SW 1271 (cell line): ENCODE measurements at regions not wholly inside any gene's neighbourhood (a gene's known extent, or its start where the extent isn't known, plus 50 kb on each side); places are given as distances from the start of the nearest gene placed in this dataset.

Experiments
- DNase-seq, 2 experiments: peaks; one replicate each; lab custom pipeline; 2025; lab: John Stamatoyannopoulos, UW

GRCh38 chr16:65547772-65548446 lies 426.0 kb upstream of the CDH11 start:
- no peak for DNase-seq

GRCh38 chr16:65546353-65546791 lies 424.5 kb upstream of the CDH11 start:
- DNase-seq, result no peak

DNA sequence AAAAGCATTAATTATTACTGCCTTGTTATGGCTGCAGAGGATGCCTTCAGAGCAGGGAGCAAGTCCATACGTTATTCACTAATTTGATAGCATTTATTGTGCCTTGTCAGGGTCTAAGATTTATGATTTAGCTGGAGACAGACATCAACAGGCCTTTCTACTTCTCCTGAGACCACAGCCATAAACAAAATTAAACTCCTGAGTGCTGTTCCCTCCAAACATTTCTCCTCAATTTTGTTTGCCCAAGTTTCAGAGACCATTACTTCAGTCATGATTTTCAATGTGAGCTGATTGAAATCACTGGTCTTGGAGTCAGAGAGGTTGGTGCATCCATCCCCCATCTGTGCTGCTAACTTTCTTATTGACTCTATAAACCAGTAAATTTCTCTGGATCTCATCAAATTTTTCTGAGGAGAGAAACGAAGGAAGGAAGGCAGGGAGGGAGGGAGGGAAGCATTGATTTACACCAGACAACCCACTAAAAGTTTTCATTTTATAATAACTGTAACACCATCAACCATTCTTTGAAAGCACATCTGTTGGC lies 423.6 kb upstream of the CDH11 start:
- no peak for DNase-seq

DNA sequence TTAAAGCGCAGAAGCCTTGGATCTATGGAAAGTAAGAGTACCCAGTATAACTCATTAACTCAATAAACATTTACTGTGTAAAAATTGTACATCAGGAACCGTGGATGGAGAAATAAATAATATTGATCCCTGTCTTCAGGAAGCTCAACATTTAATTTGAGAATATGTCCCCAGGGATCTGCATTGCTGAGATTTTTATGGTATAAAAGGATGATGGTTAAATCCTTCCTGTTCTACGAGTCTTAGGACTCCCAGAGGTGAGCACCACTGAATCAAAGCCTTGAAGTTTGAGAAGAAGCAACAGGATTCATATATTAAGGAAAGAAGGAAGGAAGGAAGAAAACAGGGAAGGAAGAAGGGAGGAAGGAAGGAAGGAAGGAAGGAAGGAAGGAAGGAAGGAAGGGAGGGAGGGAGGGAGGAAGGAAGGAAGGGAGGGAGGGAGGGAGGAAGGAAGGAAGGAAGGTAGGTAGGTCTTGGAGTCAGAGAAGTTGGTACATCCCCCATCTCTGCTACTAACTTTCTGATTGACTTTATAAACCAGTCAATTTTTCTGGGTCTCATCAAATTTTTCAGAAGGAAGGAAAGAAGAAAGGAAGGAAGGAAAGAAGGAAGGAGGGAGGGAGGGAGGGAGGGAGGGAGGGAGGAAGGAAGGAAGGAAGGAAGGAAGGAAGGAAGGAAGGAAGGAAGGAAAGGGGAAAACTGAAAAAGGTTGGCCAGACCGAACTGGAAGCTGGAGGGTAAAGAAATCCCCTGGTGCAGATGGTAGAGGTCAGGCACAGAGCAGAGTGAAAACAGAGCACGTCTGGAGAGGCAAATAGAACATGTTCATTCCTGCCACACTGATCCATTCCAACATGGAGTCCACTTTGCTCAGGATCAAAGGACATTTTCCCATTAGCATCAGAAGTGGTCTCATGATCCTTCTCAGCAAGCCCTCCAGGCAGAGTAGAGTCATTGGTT lies 422.2 kb upstream of the CDH11 start:
- DNase-seq, result no peak

DNA sequence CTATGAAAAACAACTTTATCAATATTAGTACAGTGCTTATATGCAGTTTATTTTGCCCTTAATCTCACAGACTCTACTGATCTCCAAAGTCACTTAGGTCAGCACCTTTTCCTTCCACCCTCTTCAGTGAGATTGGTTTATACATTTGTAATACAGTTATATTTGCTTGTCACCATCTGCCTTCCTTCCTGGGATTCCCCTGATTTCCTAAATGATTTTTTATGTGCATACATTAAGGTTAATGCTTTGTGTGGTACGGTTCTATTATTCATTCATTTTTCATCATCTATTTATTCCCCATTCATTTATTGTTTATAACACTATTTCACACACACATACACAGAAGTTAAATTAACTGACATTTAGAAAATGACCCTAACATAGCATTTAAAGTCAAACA lies 419.8 kb upstream of the CDH11 start:
- no peak for DNase-seq

GRCh38 chr16:65540901-65541300 lies 419.0 kb upstream of the CDH11 start:
- DNase-seq, result no peak

- DNase-seq, result no peak
Observed at GRCh38 chr16:65538976-65539375, 417.1 kb upstream of the CDH11 start.

- no peak for DNase-seq
Observed at GRCh38 chr16:65537336-65537735, 415.5 kb upstream of the CDH11 start.

DNA sequence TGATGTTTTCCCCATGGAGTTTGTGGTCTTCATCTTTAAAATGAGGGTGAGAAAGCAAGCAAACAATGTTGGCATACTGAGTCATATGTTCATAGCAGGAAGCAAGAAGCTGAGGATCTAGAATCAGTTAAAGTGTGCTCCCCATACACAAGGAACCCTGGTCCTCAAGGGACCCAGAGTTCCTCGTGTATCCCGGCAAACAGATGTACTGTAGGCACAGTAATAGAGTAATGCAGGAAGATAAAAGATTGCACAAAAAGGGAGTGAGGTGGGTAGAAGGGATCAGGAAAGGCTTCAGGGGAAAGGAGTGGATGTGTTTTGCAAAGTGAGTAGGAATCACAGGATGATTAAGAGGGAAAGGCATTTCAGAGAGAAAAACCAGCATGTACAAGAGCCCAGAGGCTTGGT lies 412.3 kb upstream of the CDH11 start:
- DNase-seq, result no peak

DNA sequence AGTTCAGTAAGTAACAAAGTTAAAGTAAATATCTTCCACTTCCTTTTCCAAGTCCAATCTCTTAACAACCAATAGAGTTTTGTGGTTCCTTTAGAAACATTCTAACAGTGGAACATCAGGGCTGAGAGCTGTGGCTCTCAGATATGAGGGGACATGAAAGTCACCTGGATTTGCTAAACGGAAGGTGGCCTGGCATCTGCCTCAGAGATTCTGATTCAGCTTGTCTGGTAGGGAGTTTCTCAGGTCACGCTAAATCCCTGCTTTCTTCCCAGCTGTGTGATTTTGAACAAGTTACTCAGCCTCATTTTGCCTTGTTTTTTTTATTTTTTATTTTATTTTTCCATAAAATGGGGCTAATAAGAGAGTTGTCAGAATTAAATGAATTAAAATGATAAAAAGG lies 411.0 kb upstream of the CDH11 start:
- DNase-seq, result no peak

DNA sequence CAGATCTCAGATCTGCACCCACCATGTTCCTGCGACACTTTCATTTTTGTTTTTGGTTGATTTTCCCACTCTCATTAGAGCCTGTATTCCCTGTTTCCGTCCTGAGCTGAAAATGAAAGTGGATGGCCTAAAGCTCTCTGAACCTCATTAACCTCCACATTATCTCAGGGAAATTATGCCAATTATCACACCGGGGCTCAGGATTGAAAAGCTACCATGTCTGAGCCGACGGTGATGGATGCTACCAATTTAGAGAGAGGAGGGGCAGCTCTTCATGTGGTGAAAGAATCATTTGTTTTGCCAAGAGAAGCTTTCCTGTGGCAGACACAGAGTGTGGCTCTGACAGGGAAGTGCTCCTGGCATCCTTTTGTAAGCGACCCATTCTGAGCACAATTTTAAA lies 410.4 kb upstream of the CDH11 start:
- DNase-seq, result no peak

DNA sequence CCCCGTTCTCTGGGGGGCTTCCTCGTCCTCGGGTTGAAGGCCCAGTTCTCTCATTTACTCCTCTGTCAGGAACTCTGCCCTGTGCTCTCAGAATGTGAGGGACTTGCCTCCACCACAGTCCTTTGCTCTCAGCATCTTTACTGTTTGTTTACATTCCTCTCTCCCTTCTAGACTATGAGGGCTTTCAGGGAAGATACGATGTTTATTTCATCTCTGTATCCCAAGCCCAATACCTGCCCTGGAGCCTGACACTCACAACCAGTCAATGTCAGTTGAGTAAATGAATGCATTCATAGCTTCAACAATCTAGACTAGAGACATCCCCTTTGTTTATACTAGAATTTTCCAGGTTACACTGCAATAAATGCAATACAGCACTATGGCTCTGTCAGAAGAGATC lies 409.6 kb upstream of the CDH11 start:
- DNase-seq, result no peak

DNA sequence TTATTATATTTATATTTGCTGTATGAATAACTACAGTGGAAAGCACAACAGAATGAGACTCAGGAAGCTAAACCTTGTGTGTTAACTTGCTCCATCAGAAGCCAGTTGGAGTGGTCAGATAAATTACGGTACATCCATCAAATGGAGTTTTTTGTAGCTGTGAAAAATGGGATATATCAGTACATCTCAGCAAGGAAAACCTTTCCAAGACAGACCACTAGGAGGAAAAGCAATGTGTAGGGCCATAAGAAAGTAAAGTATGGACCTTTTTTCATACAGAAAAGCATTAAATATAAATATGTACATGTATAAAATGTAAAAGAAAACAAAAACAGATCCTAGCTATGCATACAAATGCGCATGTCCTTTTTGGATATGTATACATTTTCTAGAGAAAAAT lies 403.8 kb upstream of the CDH11 start:
- no peak for DNase-seq

DNA sequence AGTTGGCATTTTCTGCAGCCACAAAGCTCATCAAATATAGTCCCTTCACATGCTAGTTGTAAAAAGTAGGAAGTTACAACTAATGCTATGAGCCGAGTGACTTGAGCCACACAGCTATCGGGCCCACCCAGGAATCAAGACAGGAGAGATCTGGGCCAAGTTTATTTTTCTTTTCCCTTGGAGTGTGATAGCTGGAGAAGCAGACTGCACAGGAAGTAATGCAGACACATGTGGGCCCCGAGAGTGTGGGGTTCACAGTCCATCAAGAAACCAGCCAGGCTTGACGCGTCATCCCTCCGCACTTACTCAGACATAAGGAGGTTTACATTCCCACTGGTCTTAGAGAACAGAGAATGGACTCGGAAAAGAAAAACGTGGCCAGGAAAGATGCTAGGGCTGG lies 403.1 kb upstream of the CDH11 start:
- DNase-seq, result no peak

GRCh38 chr16:65524231-65524630 lies 402.4 kb upstream of the CDH11 start:
- no peak for DNase-seq

DNA sequence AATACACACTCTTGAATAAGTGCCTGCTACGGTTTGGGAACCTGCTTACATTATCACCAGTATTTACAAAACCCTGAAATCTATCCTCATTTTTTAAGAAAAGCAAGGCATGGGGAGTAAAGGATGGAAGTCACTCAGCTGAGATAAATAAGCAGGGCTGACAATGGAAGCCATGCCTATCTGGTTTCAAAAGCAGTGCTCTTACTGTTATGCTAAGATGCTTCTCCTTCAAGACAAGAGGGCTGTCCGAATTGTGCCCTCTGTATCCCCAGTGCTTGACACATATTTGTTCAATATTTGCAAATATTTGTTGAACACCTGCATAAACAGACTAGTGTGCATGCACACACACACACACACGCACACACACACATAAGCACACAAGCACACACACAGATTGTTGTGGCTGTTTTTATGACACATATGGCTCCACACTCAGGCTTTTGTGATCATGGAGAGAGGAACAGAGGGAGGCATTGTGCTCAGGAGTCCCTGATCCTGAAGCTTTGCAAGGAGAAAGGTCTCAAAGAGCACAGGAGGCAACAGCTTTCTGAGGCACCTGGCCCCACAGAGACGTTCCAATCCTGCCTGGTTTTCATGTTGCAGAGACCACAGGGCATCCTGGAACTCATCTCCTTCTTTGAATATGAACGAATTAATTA lies 401.6 kb upstream of the CDH11 start:
- no peak for DNase-seq

DNA sequence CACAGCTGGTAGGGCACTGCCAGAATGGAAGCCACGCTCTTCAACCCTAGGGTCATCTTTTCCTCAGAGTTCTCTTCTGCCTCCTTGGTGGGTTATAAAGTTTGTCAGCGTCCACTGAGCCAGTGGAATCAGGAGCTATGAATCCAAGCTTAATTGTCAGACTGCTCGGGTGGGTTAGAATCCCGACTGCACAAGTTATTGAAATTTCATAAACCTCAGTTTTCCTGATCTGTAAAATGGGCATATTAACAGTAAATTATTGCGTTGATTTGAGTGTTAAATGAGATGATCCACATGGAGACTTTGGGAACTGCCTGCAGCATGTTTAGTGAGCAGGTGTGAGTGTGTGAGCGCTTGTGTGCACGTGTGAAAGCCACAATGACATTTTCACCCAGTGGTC lies 400.5 kb upstream of the CDH11 start:
- no peak for DNase-seq

DNA sequence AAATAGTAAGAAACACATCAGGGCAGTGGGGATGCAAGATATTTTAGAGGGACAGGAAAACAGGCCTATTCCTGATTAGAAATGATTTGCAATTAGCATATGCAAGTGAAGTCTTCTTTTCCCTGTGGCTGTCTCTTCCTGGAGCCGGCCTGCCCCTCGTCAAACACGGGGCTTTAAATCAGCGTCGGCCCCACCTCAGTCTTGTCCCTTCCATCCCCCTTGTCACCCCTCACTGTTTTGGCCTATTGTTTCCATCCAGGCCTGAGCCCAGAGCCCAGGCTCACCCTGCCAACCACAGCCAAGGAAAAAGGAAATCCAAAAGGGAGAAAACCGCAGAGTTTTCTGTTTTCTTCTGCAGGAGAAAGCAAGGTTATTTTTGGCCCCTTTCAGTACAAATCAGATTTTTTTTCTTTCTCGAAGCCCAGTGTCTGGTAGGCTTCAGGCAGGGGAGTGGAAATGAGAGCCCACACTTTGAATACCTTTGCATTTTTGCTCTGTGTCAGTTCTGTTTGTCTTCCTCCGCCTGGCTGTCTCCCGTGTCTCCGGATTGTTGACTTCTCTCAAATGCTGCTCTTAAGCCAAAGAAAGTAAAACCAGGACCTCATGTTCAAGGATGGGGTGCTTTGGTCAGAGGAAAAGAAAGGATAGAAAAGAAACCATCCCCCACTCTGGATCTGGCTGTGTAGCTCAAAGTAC lies 399.9 kb upstream of the CDH11 start:
- DNase-seq, result no peak

- DNase-seq, result no peak
Observed at GRCh38 chr16:65519402-65519801, 397.5 kb upstream of the CDH11 start.

- DNase-seq, result no peak
Observed at GRCh38 chr16:65515193-65515592, 393.3 kb upstream of the CDH11 start.

DNA sequence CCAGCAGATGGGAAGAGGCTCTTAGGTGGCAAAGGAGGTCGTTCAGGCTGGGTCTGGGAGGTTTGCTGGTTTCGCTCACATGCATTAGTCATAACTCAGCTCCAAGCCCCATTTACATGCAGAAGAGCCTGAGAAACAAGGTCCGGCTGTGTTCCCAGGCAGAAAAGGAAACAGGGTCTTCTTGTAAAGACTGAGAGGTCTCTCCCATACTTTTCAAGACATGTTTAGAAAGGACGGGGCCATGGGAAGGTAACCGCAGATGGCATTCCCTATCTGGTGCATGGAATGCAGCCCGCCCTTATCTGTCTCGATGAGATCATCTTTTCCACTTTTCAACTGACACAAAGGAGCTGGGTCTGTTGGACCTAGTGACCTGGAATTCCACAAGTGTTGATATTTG lies 389.0 kb upstream of the CDH11 start:
- DNase-seq, result no peak

DNA sequence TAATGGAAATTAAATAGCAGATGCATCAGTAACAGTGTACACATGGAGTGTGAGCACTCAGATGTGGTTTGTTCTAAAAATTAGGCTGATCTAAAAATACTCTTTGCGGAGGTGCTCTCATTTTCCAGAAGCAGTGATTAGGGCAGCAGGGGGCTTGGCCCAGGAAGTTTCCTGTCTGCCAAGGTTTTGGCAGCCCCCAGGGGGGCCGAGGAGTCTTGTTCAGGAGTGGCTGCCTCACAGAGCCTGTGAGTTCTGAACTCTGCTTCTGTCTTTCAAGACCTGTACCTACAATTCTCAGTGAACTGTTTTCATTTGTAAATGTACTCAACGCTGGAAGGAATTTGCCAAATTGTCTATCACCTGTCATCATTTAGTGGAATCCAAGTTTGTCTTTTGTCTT lies 388.4 kb upstream of the CDH11 start:
- no peak for DNase-seq
